Activated CD4-positive, alpha-beta memory T cell treated with anti-CD3 and anti-CD28 coated beads, Interleukin-2, amount 10 ng/mL, durations not matched to agents 7 days and 5 days (primary cell): ENCODE measurements at regions not wholly inside any gene's neighbourhood (a gene's known extent, or its start where the extent isn't known, plus 50 kb on each side); places are given as distances from the start of the nearest gene placed in this dataset.
"Not testable (repeated sequence)": the region's sequence is repeated elsewhere in the genome, so short reads cannot be mapped to it uniquely, and the experiment has no call there.

Experiments
- CTCF ChIA-PET: fragments of 350-600 bp; sonication (Branson Sonifier 250); formaldehyde crosslinking; loops from one replicate; lab custom pipeline; 2021; ENCODE audit warnings: antibody characterized with exemption, inconsistent platforms; lab: Charles Lee
- POLR2A ChIA-PET: fragments of 350-600 bp; sonication (Branson Sonifier 250); formaldehyde crosslinking; loops from one replicate; lab custom pipeline; 2021; ENCODE audit warnings: antibody characterized with exemption; lab: Charles Lee
- DNase-seq: peaks from one replicate; pipeline ENCODE4 v3.0.0-alpha.2; 2020
- H3K27ac Mint-ChIP-seq: one replicate; pipeline ENCODE4 v1.8.0; 2021; ENCODE audit warnings: mild to moderate bottlenecking, mixed read lengths
- H3K27me3 Mint-ChIP-seq: one replicate; pipeline ENCODE4 v1.8.0; 2021; ENCODE audit warnings: mixed read lengths
- H3K36me3 Mint-ChIP-seq: one replicate; pipeline ENCODE4 v1.8.0; 2021; ENCODE audit warnings: low read depth, mixed read lengths
- H3K4me1 Mint-ChIP-seq: one replicate; pipeline ENCODE4 v1.8.0; 2021; ENCODE audit warnings: mixed read lengths
- H3K4me3 Mint-ChIP-seq: one replicate; pipeline ENCODE4 v1.8.0; 2021; ENCODE audit warnings: mild to moderate bottlenecking, mixed read lengths
- H3K9me3 Mint-ChIP-seq: one replicate; pipeline ENCODE4 v1.8.0; 2021; ENCODE audit warnings: mixed read lengths

- Mint-ChIP-seq H3K36me3 (no peaks in the 10 kb centered on the region), H3K4me3 (no peak overlapping the region), H3K27me3 (no peaks in the 10 kb centered on the region), H3K9me3 (peaks cover 18% of the 10 kb centered on the region), H3K4me1 (no peaks in the 10 kb centered on the region), H3K27ac (no peak overlapping the region)
- ChIA-PET CTCF (no interaction called here), POLR2A (no interaction called here)
- DNase-seq = no peak
Observed at GRCh38 chr7:81183326-81183725, 264.5 kb upstream of the SEMA3C start.

DNA sequence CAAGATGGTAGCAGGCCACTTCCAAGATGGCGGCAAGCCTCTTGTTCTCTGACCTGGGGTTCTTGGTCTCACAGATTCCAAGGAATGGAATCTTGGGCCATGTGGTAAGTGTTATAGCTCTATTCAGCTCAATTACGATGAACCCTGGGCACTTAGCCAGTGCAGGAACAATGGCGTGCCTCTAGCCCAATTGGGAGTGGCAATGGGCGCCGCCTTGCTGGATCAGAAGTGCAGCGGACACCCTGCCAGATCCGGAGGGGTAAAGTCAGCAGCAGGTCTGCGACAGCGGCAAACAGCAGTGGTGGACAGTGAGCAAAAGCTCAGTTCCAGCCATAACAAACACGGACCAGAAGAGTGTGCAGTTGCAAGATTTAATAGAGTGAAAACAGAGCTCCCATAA, 263.2 kb upstream of the SEMA3C start:
- H3K27ac Mint-ChIP-seq, H3K27me3 Mint-ChIP-seq, H3K4me3 Mint-ChIP-seq, POLR2A ChIA-PET, H3K36me3 Mint-ChIP-seq, H3K4me1 Mint-ChIP-seq, CTCF ChIA-PET, DNase-seq: not testable (repeated sequence)
- peaks cover 23% of the 10 kb centered on the region for H3K9me3 Mint-ChIP-seq

- CTCF ChIA-PET = no interaction called here
- peaks cover 23% of the 10 kb centered on the region for H3K9me3 Mint-ChIP-seq
Observed at GRCh38 chr7:81181066-81181465, 262.2 kb upstream of the SEMA3C start.

DNA sequence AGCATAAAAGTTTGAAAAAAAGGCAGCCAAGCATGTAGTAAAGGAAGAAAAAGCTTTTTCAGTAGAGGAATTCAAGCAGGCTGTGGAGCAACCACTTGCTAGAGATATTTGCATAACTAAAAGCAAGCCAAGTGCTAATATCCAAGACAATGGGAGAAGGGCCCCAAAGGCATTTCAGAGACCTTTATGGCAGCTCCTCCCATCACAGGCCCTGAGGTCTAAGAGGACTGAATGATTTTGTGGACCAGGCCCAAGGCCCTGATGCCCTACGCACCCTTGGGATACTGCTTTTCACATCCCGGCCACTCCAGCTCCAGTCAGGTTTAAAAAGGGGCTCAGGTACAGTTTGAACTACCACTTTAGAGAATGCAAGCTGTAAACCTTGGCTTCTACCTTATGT, 261.7 kb upstream of the SEMA3C start:
- no peaks in the 10 kb centered on the region for H3K4me1 Mint-ChIP-seq
- peaks cover 23% of the 10 kb centered on the region for H3K9me3 Mint-ChIP-seq
- no peak for DNase-seq
- no peaks in the 10 kb centered on the region for H3K36me3 Mint-ChIP-seq
- no peaks in the 10 kb centered on the region for H3K27me3 Mint-ChIP-seq
- ChIA-PET POLR2A (no interaction called here), CTCF (no interaction called here)
- H3K27ac Mint-ChIP-seq = no peak overlapping the region
- H3K4me3 Mint-ChIP-seq = no peak overlapping the region

More at GRCh38 chr7:81181066-81181465, 262.2 kb upstream of the SEMA3C start:
- H3K36me3 Mint-ChIP-seq = no peaks in the 10 kb centered on the region
- H3K27me3 Mint-ChIP-seq = no peaks in the 10 kb centered on the region
- H3K27ac Mint-ChIP-seq = no peak overlapping the region
- H3K4me3 Mint-ChIP-seq = no peak overlapping the region
- H3K4me1 Mint-ChIP-seq = no peaks in the 10 kb centered on the region
- POLR2A ChIA-PET = no interaction called here
- no peak for DNase-seq

- H3K4me1 Mint-ChIP-seq = no peaks in the 10 kb centered on the region
- POLR2A ChIA-PET = no interaction called here
- no peak overlapping the region for H3K27ac Mint-ChIP-seq
- CTCF ChIA-PET = no interaction called here
- DNase-seq = no peak
- no peak overlapping the region for H3K4me3 Mint-ChIP-seq
- H3K27me3 Mint-ChIP-seq = no peaks in the 10 kb centered on the region
- H3K9me3 Mint-ChIP-seq = peaks cover 20% of the 10 kb centered on the region
- no peaks in the 10 kb centered on the region for H3K36me3 Mint-ChIP-seq
Observed at GRCh38 chr7:81175275-81175940, 256.6 kb upstream of the SEMA3C start.

DNA sequence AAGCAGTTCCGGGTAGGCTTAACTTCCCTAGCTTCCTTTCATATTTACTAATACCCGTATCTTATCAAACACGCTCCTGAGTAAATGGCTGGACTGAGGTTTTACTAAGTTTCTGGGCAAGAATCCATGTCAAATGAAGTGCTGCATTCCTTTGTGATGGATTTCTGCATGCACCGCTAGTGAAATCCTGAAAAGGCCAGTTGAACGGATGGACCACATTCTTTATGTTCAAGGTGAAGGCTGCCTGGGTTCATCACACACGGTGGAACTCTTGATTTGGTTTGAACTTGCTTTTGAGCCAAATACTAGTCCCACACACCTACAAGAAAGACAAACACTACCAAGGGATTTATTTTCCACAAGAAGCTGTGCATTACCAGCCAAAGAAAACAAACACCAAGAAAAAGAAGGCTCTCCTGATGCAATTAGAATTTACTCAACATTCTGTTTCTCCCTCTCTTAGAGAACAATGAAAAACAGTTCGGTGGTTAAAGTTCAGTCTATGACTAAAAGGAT, 255.0 kb upstream of the SEMA3C start:
- ChIA-PET CTCF (no interaction called here), POLR2A (no interaction called here)
- H3K4me3 Mint-ChIP-seq = no peak overlapping the region
- no peaks in the 10 kb centered on the region for H3K36me3 Mint-ChIP-seq
- no peaks in the 10 kb centered on the region for H3K27me3 Mint-ChIP-seq
- DNase-seq = no peak
- H3K9me3 Mint-ChIP-seq = peaks cover 11% of the 10 kb centered on the region
- H3K4me1 Mint-ChIP-seq = no peaks in the 10 kb centered on the region
- no peak overlapping the region for H3K27ac Mint-ChIP-seq

GRCh38 chr7:81170291-81170690, 251.4 kb upstream of the SEMA3C start:
- DNase-seq = no peak
- Mint-ChIP-seq H3K36me3 (no peaks in the 10 kb centered on the region), H3K9me3 (peaks cover 4% of the 10 kb centered on the region), H3K4me1 (no peaks in the 10 kb centered on the region), H3K4me3 (no peak overlapping the region), H3K27ac (no peak overlapping the region), H3K27me3 (no peaks in the 10 kb centered on the region)
- ChIA-PET POLR2A (no interaction called here), CTCF (no interaction called here)

GRCh38 chr7:81167934-81168333, 249.1 kb upstream of the SEMA3C start:
- ChIA-PET POLR2A (no interaction called here), CTCF (no interaction called here)
- Mint-ChIP-seq H3K4me1 (no peaks in the 10 kb centered on the region), H3K9me3 (peaks cover 5% of the 10 kb centered on the region), H3K4me3 (no peak overlapping the region), H3K27ac (no peak overlapping the region), H3K27me3 (no peaks in the 10 kb centered on the region), H3K36me3 (no peaks in the 10 kb centered on the region)
- DNase-seq = no peak

- H3K9me3 Mint-ChIP-seq = peaks cover 14% of the 10 kb centered on the region
- no peaks in the 10 kb centered on the region for H3K36me3 Mint-ChIP-seq
- H3K4me1 Mint-ChIP-seq = no peaks in the 10 kb centered on the region
- no peak overlapping the region for H3K4me3 Mint-ChIP-seq
- DNase-seq = no peak
- H3K27ac Mint-ChIP-seq = no peak overlapping the region
- no peaks in the 10 kb centered on the region for H3K27me3 Mint-ChIP-seq
- ChIA-PET POLR2A (no interaction called here), CTCF (no interaction called here)
Observed at GRCh38 chr7:81165070-81165469, 246.2 kb upstream of the SEMA3C start.

DNA sequence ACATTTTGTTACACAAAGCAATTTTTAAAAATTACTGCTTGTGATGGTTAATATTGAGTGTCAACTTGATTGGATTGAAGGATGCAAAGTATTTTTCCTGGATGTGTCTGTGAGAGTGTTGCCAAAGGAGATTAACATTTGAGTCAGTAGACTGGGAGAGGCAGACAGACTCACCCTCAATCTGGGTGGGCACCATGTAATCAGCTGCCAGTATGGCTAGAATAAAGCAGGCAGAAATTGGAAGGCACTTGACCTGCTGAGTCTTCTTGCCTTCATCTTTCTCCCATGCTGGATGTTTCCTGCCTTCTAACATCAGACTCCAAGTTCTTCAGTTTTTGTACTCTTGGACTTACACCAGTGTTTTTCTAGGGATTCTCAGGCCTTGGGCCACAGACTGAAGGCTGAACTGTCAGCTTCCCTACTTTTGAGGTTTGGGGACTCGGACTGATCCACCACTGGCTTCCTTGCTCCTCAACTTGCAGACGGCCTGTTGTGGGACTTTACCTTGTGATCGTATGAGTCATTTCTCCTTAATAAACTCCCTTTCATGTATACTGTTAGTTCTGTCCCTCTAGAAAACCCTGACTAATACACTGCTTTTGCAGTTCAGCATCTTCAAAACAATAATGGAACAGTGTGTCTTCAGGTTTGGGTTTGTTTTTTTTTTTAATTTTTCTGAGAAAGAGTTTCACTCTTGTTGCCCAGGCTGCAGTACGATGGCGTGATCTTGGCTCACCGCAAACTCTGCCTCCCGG, 244.1 kb upstream of the SEMA3C start:
- Mint-ChIP-seq H3K27me3 (no peaks in the 10 kb centered on the region), H3K9me3 (peaks cover 14% of the 10 kb centered on the region), H3K36me3 (no peaks in the 10 kb centered on the region), H3K4me3 (no peak overlapping the region), H3K27ac (no peak overlapping the region), H3K4me1 (no peaks in the 10 kb centered on the region)
- POLR2A ChIA-PET = no interaction called here
- CTCF ChIA-PET = no interaction called here
- no peak for DNase-seq

GRCh38 chr7:81162234-81162633, 243.4 kb upstream of the SEMA3C start:
- no peaks in the 10 kb centered on the region for H3K4me1 Mint-ChIP-seq
- H3K27ac Mint-ChIP-seq = no peak overlapping the region
- DNase-seq = no peak
- POLR2A ChIA-PET = no interaction called here
- CTCF ChIA-PET = no interaction called here
- H3K27me3 Mint-ChIP-seq = no peaks in the 10 kb centered on the region
- H3K36me3 Mint-ChIP-seq = no peaks in the 10 kb centered on the region
- H3K9me3 Mint-ChIP-seq = peaks cover 14% of the 10 kb centered on the region
- no peak overlapping the region for H3K4me3 Mint-ChIP-seq

DNA sequence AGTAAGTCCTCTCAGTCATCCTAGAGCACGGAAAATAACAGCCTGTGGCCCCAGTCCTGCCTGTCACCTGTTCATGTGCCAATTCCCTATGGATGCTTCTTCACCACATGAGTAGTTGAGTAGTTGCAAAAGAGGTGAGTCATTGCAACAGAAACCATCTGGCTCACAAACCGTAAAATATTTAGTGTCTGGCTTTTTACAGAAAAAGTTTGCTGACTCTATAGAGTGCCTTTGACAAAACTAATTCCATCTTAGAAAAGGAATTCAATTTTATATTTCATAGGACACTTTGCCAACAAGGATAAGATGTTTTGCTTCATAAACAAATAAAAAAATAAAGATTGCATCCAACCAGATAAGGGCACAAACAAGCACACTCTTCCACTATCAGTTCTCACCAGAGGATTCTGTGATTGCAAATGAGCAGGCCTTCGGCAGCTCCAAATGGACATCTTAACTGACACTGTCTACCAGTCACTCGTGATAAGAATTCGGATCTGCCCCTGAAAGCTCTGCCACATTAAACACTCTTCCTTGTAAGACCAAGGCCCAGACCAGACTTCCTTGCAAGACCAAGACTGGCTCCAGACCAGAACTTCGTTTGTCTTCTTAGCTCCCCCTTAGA, 242.7 kb upstream of the SEMA3C start:
- H3K27me3 Mint-ChIP-seq = no peaks in the 10 kb centered on the region
- DNase-seq = no peak
- H3K9me3 Mint-ChIP-seq = peaks cover 14% of the 10 kb centered on the region
- ChIA-PET POLR2A (no interaction called here), CTCF (no interaction called here)
- H3K27ac Mint-ChIP-seq = no peak overlapping the region
- no peak overlapping the region for H3K4me3 Mint-ChIP-seq
- H3K4me1 Mint-ChIP-seq = no peaks in the 10 kb centered on the region
- no peaks in the 10 kb centered on the region for H3K36me3 Mint-ChIP-seq

DNA sequence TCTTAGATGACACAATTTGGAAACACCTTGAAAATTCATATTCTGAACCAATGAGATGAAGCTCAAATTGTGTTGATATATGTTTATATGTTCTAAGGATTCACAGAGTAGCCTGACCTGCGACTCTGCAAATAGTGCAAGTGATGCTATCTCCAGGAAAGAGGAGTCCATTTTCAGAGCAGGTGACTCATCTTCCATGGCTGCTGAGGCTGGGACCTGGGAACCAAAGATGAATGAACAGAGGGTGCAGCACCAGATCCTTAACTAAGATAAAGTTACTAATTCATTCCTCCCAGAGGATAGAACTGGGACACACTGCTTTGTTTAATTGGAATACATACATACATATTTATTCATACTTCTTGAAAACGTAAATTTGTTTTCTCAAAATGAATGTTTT, 240.6 kb upstream of the SEMA3C start:
- no peak overlapping the region for H3K27ac Mint-ChIP-seq
- peaks cover 13% of the 10 kb centered on the region for H3K9me3 Mint-ChIP-seq
- H3K27me3 Mint-ChIP-seq = no peaks in the 10 kb centered on the region
- no peaks in the 10 kb centered on the region for H3K4me1 Mint-ChIP-seq
- POLR2A ChIA-PET = no interaction called here
- H3K36me3 Mint-ChIP-seq = no peaks in the 10 kb centered on the region
- no peak overlapping the region for H3K4me3 Mint-ChIP-seq
- CTCF ChIA-PET = no interaction called here
- no peak for DNase-seq
